IMR-90 (cell line): ENCODE measurements at regions not wholly inside any gene's neighbourhood (a gene's known extent, or its start where the extent isn't known, plus 50 kb on each side); places are given as distances from the start of the nearest gene placed in this dataset.

ENCODE experiments used
- CEBPB ChIP-seq: IDR thresholded peaks from 2 replicates; pipeline ENCODE4 v1.6.1; 2012; ENCODE audit warnings: low read depth, low read length, improper control_type of control experiment
- MAFK ChIP-seq: IDR thresholded peaks from 2 replicates; pipeline ENCODE4 v1.6.1; 2012; ENCODE audit warnings: low read depth, low read length, improper control_type of control experiment
- POLR2A ChIP-seq: IDR thresholded peaks from 2 replicates; pipeline ENCODE4 v1.6.1; 2012; ENCODE audit warnings: mild to moderate bottlenecking, low read depth, low read length
- RAD21 ChIP-seq: IDR thresholded peaks from 2 replicates; pipeline ENCODE4 v1.6.1; 2012; ENCODE audit warnings: low read length, improper control_type of control experiment
- RCOR1 ChIP-seq: IDR thresholded peaks from 2 replicates; pipeline ENCODE4 v1.6.1; 2012; ENCODE audit warnings: mild to moderate bottlenecking, low read length, improper control_type of control experiment; ENCODE audit not compliant: insufficient replicate concordance
- RFX5 ChIP-seq: IDR thresholded peaks from 2 replicates; pipeline ENCODE4 v1.8.0; 2012; ENCODE audit warnings: low read depth, mild to moderate bottlenecking, low read length, moderate library complexity
- SMC3 ChIP-seq: fragments of 150-350 bp; IDR thresholded peaks from 2 replicates; pipeline ENCODE4 v1.6.1; 2016; ENCODE audit warnings: low read depth, mild to moderate bottlenecking, antibody characterized with exemption, low read length, moderate library complexity
- TF ChIP-seq, protein P1 (sequence below): conservative IDR thresholded peaks from 2 replicates; pipeline ENCODE4 v1.5.1; 2012; ENCODE audit warnings: mild to moderate bottlenecking, low read depth, low read length, improper control_type of control experiment
- TF ChIP-seq, protein P2 (sequence below): fragments of 150-350 bp; IDR thresholded peaks from 2 replicates; pipeline ENCODE4 v1.6.1; 2016; ENCODE audit warnings: low read depth, mild to moderate bottlenecking, low read length, moderate library complexity, borderline replicate concordance

DNA sequence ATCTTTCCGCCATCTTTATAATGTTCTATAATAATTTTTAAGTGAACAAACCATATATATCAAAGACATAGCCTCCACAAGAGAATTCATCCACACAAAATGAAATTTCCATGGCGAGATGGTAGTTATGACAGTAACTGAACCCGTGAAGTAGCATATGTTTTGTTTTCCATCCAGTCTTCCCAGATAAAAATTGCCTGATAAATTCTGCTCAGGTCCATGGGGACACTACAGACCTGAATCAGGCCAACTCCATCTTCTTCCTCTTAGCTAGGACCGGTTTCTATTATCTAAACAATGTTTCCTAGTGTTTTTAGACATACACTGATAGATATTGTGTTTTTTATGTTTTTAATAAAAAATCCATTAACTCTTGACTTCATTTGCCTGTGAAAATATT is 235.7 kb downstream of the PLK2 start:
- TF ChIP-seq, protein P1, sequence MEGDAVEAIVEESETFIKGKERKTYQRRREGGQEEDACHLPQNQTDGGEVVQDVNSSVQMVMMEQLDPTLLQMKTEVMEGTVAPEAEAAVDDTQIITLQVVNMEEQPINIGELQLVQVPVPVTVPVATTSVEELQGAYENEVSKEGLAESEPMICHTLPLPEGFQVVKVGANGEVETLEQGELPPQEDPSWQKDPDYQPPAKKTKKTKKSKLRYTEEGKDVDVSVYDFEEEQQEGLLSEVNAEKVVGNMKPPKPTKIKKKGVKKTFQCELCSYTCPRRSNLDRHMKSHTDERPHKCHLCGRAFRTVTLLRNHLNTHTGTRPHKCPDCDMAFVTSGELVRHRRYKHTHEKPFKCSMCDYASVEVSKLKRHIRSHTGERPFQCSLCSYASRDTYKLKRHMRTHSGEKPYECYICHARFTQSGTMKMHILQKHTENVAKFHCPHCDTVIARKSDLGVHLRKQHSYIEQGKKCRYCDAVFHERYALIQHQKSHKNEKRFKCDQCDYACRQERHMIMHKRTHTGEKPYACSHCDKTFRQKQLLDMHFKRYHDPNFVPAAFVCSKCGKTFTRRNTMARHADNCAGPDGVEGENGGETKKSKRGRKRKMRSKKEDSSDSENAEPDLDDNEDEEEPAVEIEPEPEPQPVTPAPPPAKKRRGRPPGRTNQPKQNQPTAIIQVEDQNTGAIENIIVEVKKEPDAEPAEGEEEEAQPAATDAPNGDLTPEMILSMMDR = no peak
- TF ChIP-seq RCOR1 (no peak), POLR2A (no peak), SMC3 (no peak), CEBPB (no peak), MAFK (no peak), RFX5 (no peak), RAD21 (no peak)
- TF ChIP-seq, protein P2, sequence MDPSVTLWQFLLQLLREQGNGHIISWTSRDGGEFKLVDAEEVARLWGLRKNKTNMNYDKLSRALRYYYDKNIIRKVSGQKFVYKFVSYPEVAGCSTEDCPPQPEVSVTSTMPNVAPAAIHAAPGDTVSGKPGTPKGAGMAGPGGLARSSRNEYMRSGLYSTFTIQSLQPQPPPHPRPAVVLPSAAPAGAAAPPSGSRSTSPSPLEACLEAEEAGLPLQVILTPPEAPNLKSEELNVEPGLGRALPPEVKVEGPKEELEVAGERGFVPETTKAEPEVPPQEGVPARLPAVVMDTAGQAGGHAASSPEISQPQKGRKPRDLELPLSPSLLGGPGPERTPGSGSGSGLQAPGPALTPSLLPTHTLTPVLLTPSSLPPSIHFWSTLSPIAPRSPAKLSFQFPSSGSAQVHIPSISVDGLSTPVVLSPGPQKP = no peak
